ENCODE measurements at regions not wholly inside any gene's neighbourhood (a gene's known extent, or its start where the extent isn't known, plus 50 kb on each side); places are given as distances from the start of the nearest gene placed in this dataset.

- TF ChIP-seq POLR2A (IDR thresholded peaks at IDR 0.05): no peak
- TF ChIP-seq POLR2AphosphoS5 (IDR thresholded peaks at IDR 0.05): no peak
- TF ChIP-seq, protein P1, sequence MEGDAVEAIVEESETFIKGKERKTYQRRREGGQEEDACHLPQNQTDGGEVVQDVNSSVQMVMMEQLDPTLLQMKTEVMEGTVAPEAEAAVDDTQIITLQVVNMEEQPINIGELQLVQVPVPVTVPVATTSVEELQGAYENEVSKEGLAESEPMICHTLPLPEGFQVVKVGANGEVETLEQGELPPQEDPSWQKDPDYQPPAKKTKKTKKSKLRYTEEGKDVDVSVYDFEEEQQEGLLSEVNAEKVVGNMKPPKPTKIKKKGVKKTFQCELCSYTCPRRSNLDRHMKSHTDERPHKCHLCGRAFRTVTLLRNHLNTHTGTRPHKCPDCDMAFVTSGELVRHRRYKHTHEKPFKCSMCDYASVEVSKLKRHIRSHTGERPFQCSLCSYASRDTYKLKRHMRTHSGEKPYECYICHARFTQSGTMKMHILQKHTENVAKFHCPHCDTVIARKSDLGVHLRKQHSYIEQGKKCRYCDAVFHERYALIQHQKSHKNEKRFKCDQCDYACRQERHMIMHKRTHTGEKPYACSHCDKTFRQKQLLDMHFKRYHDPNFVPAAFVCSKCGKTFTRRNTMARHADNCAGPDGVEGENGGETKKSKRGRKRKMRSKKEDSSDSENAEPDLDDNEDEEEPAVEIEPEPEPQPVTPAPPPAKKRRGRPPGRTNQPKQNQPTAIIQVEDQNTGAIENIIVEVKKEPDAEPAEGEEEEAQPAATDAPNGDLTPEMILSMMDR (IDR thresholded peaks at IDR 0.05 in 8 of 11, conservative IDR thresholded peaks at IDR 0.05 in 3 of 11): no peak
- WGBS, 5 donors: 91 to 94% (median 92%) methylated on average over 5 of the region's 5 CpGs
- intact Hi-C loops (cut with DNase I; ENCODE audit: low total_unique reads): no loop called here
- Histone ChIP-seq H3K27ac (no peak overlapping the region), H3K36me3 (no peaks in the 10 kb centered on the region), H3K4me3 (no peak overlapping the region), H3K27me3 (replicated peaks in 1 of 7) (no peaks in the 10 kb centered on the region), H3K4me1 (no peaks in the 10 kb centered on the region), H3K9me3 (peaks cover 0 to 10% (median 0%) of the 10 kb centered on the region in 8 donors)
- DNase-seq: no peak
Observed at GRCh38 chr12:91958816-91959215, 186.8 kb downstream of the BTG1 start.

DNA sequence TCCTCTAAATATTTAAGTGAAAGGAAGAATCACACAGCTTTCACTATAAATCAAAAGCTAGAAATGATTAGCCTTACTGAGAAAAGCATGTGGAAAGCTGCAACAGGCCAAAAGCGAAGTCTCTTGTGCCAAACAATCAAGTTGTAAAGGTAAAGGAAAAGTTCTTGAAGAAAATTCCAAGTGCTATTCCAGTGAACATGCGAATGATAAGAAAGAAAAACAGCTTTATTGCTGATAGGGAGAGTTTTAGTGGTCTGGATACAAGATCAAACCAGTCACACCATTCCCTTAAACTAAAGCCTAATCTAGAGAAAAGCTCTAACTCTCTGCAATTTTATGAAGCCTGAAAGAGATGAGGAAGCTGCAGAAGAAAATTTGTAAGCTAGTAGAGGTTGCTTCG lies 190.9 kb downstream of the BTG1 start:
- DNase-seq: no peak
- TF ChIP-seq POLR2A (IDR thresholded peaks at IDR 0.05): no peak
- TF ChIP-seq, protein P1 (IDR thresholded peaks at IDR 0.05 in 8 of 11, conservative IDR thresholded peaks at IDR 0.05 in 3 of 11): no peak
- no peak for TF ChIP-seq POLR2AphosphoS5 (IDR thresholded peaks at IDR 0.05)
- H3K4me3 ChIP-seq: no peak overlapping the region
- H3K36me3 ChIP-seq: no peaks in the 10 kb centered on the region
- H3K27ac ChIP-seq: peak overlapping the region in 4 of 8 donors; percentile 2 to 37 (median 6)
- WGBS, 5 donors: 87 to 95% (median 94%) methylated on average over 3 of the region's 3 CpGs
- intact Hi-C loops (cut with DNase I; ENCODE audit: low total_unique reads): no loop called here
- no peaks in the 10 kb centered on the region for H3K27me3 ChIP-seq (replicated peaks in 1 of 7)
- H3K4me1 ChIP-seq: peaks cover 0 to 7% (median 2%) of the 10 kb centered on the region in 6 donors
- peaks cover 0 to 10% (median 0%) of the 10 kb centered on the region in 8 donors for H3K9me3 ChIP-seq

DNA sequence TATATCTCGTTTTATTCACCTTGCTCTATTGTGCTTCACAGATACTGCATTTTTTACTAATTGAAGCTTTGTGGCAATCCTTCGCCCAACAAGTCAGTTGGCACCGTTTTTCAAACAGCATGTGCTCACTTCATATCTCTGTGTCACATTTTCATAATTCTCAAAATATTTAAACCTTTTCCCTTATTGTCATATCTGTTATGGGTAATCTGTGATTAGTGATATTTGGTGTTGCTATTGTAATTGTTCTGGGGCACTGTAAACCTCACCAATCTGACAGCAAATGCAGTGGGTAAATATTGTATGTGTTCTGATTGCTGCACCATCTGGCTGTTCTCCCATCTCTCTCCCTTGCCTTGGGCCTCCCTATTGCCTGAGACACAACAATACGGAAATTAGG lies 191.3 kb downstream of the BTG1 start:
- Histone ChIP-seq H3K27me3 (replicated peaks in 1 of 7) (no peaks in the 10 kb centered on the region), H3K27ac (peak overlapping the region in 4 of 8 donors; percentile 2 to 37 (median 6)), H3K4me1 (peaks cover 0 to 7% (median 2%) of the 10 kb centered on the region in 6 donors), H3K36me3 (no peaks in the 10 kb centered on the region), H3K4me3 (no peak overlapping the region), H3K9me3 (peaks cover 0 to 10% (median 0%) of the 10 kb centered on the region in 8 donors)
- intact Hi-C loops (cut with DNase I; ENCODE audit: low total_unique reads): no loop called here
- no peak for DNase-seq
- 52 to 69% (median 65%) methylated on average over 4 of the region's 4 CpGs for WGBS, 5 donors
- TF ChIP-seq, protein P1 (IDR thresholded peaks at IDR 0.05 in 8 of 11, conservative IDR thresholded peaks at IDR 0.05 in 3 of 11): no peak
- TF ChIP-seq POLR2AphosphoS5 (IDR thresholded peaks at IDR 0.05): no peak
- no peak for TF ChIP-seq POLR2A (IDR thresholded peaks at IDR 0.05)

DNA sequence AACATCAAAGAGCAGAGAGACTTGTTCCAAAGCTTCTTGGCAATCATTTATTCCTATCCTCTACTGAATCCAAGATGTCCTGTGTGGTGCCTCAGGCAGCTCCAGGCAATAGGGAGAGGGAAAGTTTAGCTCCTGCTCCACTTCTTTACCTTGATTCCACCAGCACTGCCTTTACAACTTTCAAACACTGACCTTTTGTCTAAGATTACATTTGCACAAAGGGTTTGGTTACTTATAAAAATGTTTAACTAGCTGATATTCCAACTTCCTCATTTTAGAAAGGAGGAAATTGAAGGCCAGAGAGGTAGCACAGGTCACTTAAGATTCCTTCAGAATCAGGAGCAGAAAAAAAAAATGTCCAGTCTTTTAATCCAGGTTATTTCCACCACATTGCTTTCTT lies 192.7 kb downstream of the BTG1 start:
- intact Hi-C loops (cut with DNase I; ENCODE audit: low total_unique reads): no loop called here
- H3K36me3 ChIP-seq: no peaks in the 10 kb centered on the region
- TF ChIP-seq POLR2AphosphoS5 (IDR thresholded peaks at IDR 0.05): no peak
- TF ChIP-seq, protein P1 (IDR thresholded peaks at IDR 0.05 in 8 of 11, conservative IDR thresholded peaks at IDR 0.05 in 3 of 11): no peak
- TF ChIP-seq POLR2A (IDR thresholded peaks at IDR 0.05): no peak
- H3K4me3 ChIP-seq: no peak overlapping the region
- peak overlapping the region in 6 of 8 donors; percentile 9 to 52 (median 40) for H3K27ac ChIP-seq
- peaks cover 0 to 18% (median 8%) of the 10 kb centered on the region in 6 donors for H3K4me1 ChIP-seq
- H3K27me3 ChIP-seq (replicated peaks in 1 of 7): no peaks in the 10 kb centered on the region
- peaks cover 0 to 10% (median 0%) of the 10 kb centered on the region in 8 donors for H3K9me3 ChIP-seq
- no peak for DNase-seq
